HepG2 (cell line): ENCODE measurements at regions not wholly inside any gene's neighbourhood (a gene's known extent, or its start where the extent isn't known, plus 50 kb on each side); places are given as distances from the start of the nearest gene placed in this dataset.
A peak's percentile ranks its signal among the peaks of the same experiment; 100 is the strongest.

Source experiments
- ARID4A ChIP-seq: sonication (generic); formaldehyde crosslinking; IDR thresholded peaks from 2 replicates; pipeline ENCODE4 v1.5.0; 2020; ENCODE audit warnings: mild to moderate bottlenecking, missing genetic modification reagents, borderline replicate concordance
- GATAD2A ChIP-seq: IDR thresholded peaks from 2 replicates; pipeline ENCODE4 v1.6.1; 2016
- GMEB2 ChIP-seq: IDR thresholded peaks from 2 replicates; pipeline ENCODE4 v1.6.1; 2016; ENCODE audit warnings: missing biosample characterization, missing genetic modification reagents, low read depth
- MIXL1 ChIP-seq: IDR thresholded peaks from 2 replicates; pipeline ENCODE4 v1.6.1; 2016
- POGK ChIP-seq: sonication (generic); formaldehyde crosslinking; conservative IDR thresholded peaks from 2 replicates; pipeline ENCODE4 v1.8.0; 2022; ENCODE audit warnings: mild to moderate bottlenecking, moderate library complexity, missing genetic modification reagents
- RERE ChIP-seq: IDR thresholded peaks from 2 replicates; pipeline ENCODE4 v1.6.1; 2016; ENCODE audit warnings: low read depth, missing genetic modification reagents, missing compliant biosample characterization
- REST ChIP-seq, 2 experiments: IDR thresholded peaks; 2 replicates each; pipeline ENCODE4 v1.6.1; 2011 to 2012; ENCODE audit warnings: low read length in 2 of 2, borderline replicate concordance in 1 of 2, low read depth in 1 of 2, mild to moderate bottlenecking in 1 of 2, moderate library complexity in 1 of 2
- RFX3 ChIP-seq: IDR thresholded peaks from 2 replicates; pipeline ENCODE4 v1.6.1; 2016; ENCODE audit warnings: missing biosample characterization, missing genetic modification reagents
- ZNF790 ChIP-seq: sonication (generic); formaldehyde crosslinking; IDR thresholded peaks from 2 replicates; pipeline ENCODE4 v1.8.0; 2022; ENCODE audit warnings: missing genetic modification reagents, mild to moderate bottlenecking, borderline replicate concordance

- no peak for TF ChIP-seq REST (IDR thresholded peaks at IDR 0.05; ENCODE audit: borderline replicate concordance in 1 of 2, low read depth in 1 of 2, low read length in 2 of 2)
- TF ChIP-seq GATAD2A: peak; percentile 86
- peak; percentile 56; the same call in 1 of the 2 replicates for TF ChIP-seq MIXL1 (CRISPR knock-in tag)
- TF ChIP-seq RERE (CRISPR knock-in tag): no peak
- TF ChIP-seq GMEB2: no peak
- peak; percentile 29; the same call in 1 of the 2 replicates for TF ChIP-seq ARID4A (CRISPR knock-in tag)
- TF ChIP-seq ZNF790 (CRISPR knock-in tag): no peak
- no peak for TF ChIP-seq RFX3 (CRISPR knock-in tag)
- no peak for TF ChIP-seq POGK (CRISPR knock-in tag)
Measured at GRCh38 chr10:25078658-25079431, 62.4 kb downstream of the THNSL1 start (continued).
